Pancreas (tissue), 10 donors: ENCODE measurements at regions not wholly inside any gene's neighbourhood (a gene's known extent, or its start where the extent isn't known, plus 50 kb on each side); places are given as distances from the start of the nearest gene placed in this dataset.

Experiments
- ATAC-seq, 4 donors: fragments of 200-7000 bp; cut with Tn5 transposase; one replicate each; pipeline versions ENCODE4 v1.8.0 to v1.9.1; 2020; ENCODE audit warnings: mild to moderate bottlenecking in 4 of 4, moderate library complexity in 4 of 4
- DNase-seq, 6 donors: peaks; one replicate each; pipeline ENCODE4 v3.0.0-alpha.2; 2020
- FAIRE-seq: peaks from 2 replicates; lab custom pipeline; 2012; peaks lifted over from hg19 to GRCh38; lab: Jason Lieb, UNC
- H3K27ac ChIP-seq, 4 donors: fragments of 200-600 bp; sonication (generic); 1 replicate in 3 of 4; 2 replicates in 1 of 4; pipeline versions ENCODE4 v1.5.0 to v1.8.0; 2020
- H3K27me3 ChIP-seq, 4 donors: fragments of 200-600 bp; one replicate each; pipeline ENCODE4 v1.8.0; 2021
- H3K36me3 ChIP-seq, 3 donors: fragments of 200-600 bp; sonication (generic) in 1 of 3; one replicate each; pipeline versions ENCODE4 v1.5.0 to v1.8.0; 2020 to 2021
- H3K4me1 ChIP-seq, 3 donors: fragments of 200-600 bp; one replicate each; pipeline ENCODE4 v1.8.0; 2021
- H3K4me3 ChIP-seq, 4 donors: fragments of 200-600 bp; sonication (generic) in 2 of 4; one replicate each; pipeline versions ENCODE4 v1.5.0 to v1.8.0; 2020 to 2021
- H3K9me3 ChIP-seq, 4 donors: fragments of 200-600 bp; one replicate each; pipeline ENCODE4 v1.8.0; 2021
- WGBS, 2 donors: extraction: QIAGEN DNeasy Blood & Tissue Kit; methylation state at CpG; one replicate each; pipeline ENCODE4 v1.1.7; 2013; 5-methylcytosine and 5-hydroxymethylcytosine counted together
- intact Hi-C, 3 donors: fragments of 100-400 bp; cut with DNase I; formaldehyde crosslinking; loops; one replicate each; pipeline versions ENCODE4 v1.11.1 to v1.14.2; 2022
- TF ChIP-seq, protein P1 (sequence below), 4 donors: fragments of 200-600 bp; sonication (generic) in 3 of 4; IDR thresholded peaks; one replicate each; pipeline versions ENCODE4 v1.5.0 to v1.8.0; 2021; ENCODE audit warnings: antibody characterized with exemption in 4 of 4
- donor health status: healthy with polysubstance abuse.
- donor health status: DM: no; HTN: no; CAD: no; lungs with moderate emphysema.
- donor health status: DM: no; HTN: no; CAD: no.
- donor health status: control.
- donor health status: control.
- donor health status: Bipolar disorder and iron deficiency.
- donor health status: DM: yes; HTN: yes; CAD: no.
- donor health status: DM: no; HTN: no; CAD: no.
- donor health status: DM: no; HTN: no; CAD: no.
- donor health status: DM: yes; HTN: yes; CAD: no.

DNA sequence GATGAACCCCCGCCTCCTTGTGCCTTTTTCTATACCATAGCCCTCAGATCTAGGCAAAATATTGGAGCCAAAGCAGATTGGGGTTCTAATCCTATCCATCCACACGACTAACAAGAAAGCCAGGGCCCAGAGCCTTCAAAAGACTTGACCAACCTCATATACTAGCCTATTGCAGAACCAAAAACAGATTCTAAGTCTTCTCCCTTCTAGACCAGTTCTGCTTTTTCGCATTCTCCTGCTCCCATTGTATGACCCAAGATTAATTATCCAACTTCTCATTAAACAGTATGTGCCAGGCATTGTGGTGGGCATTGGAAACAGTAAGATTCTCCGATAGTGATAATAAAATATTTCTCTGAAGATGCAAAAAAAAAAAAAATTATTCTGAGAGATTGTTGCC, 113.7 kb upstream of the JARID2 start:
- intact Hi-C loops, result no loop called here
- no peak for FAIRE-seq
- Histone ChIP-seq H3K27ac (no peak overlapping the region), H3K4me3 (no peak overlapping the region), H3K27me3 (no peaks in the 10 kb centered on the region), H3K4me1 (no peaks in the 10 kb centered on the region), H3K36me3 (no peaks in the 10 kb centered on the region), H3K9me3 (no peaks in the 10 kb centered on the region)
- no peak for ATAC-seq
- TF ChIP-seq, protein P1, sequence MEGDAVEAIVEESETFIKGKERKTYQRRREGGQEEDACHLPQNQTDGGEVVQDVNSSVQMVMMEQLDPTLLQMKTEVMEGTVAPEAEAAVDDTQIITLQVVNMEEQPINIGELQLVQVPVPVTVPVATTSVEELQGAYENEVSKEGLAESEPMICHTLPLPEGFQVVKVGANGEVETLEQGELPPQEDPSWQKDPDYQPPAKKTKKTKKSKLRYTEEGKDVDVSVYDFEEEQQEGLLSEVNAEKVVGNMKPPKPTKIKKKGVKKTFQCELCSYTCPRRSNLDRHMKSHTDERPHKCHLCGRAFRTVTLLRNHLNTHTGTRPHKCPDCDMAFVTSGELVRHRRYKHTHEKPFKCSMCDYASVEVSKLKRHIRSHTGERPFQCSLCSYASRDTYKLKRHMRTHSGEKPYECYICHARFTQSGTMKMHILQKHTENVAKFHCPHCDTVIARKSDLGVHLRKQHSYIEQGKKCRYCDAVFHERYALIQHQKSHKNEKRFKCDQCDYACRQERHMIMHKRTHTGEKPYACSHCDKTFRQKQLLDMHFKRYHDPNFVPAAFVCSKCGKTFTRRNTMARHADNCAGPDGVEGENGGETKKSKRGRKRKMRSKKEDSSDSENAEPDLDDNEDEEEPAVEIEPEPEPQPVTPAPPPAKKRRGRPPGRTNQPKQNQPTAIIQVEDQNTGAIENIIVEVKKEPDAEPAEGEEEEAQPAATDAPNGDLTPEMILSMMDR (IDR thresholded peaks at IDR 0.05), result no peak
- DNase-seq, result no peak
- 82 to 85% methylated on average over 4 of the region's 4 CpGs for WGBS, 2 donors

DNA sequence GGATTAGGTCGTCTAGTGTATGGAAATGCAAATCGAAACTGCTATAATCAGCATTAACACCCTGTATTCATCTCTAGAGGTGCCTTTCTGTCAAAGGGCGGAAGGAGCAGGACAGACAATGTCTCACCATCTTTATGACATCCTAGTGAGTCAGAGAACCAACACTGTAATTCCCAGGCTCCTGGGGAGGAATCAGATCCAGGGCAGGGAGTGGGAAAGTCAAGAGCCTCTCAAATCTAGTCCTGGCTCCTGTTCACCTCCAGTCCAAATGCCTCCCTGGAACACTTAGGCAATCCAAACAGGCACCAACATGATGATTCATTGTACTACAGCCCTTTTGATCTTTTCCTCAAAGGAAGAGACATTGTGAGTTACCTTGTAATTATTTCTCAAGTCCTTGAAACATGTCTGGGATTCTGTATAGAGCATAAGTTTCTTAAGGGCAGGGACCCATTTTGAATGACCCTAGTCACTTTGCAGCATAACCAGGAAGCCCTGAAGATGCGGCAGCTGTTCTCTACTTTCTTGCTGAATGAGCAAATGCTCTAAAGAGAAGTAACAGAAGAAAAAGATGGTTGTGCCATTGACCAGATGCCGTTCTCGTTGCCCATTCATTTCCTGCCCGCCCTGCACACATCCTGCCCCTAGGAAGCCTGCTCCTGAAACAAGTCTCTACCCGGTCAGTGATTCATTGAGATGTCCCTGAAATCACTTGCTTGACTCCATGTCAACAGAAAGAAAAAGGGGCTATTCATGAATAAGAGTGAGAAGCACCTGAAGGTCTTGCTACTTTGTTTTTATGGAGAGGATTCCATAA, 112.8 kb upstream of the JARID2 start:
- no peaks in the 10 kb centered on the region for H3K27me3 ChIP-seq
- FAIRE-seq (no peak), DNase-seq (no peak), ATAC-seq (no peak)
- TF ChIP-seq, protein P1 (IDR thresholded peaks at IDR 0.05), result no peak
- H3K27ac ChIP-seq, result no peak overlapping the region
- 77 to 81% methylated on average over 8 of the region's 8 CpGs for WGBS, 2 donors
- no peaks in the 10 kb centered on the region for H3K9me3 ChIP-seq
- no peaks in the 10 kb centered on the region for H3K36me3 ChIP-seq
- no peak overlapping the region for H3K4me3 ChIP-seq
- intact Hi-C loops, result no loop called here
- H3K4me1 ChIP-seq, result no peaks in the 10 kb centered on the region

DNA sequence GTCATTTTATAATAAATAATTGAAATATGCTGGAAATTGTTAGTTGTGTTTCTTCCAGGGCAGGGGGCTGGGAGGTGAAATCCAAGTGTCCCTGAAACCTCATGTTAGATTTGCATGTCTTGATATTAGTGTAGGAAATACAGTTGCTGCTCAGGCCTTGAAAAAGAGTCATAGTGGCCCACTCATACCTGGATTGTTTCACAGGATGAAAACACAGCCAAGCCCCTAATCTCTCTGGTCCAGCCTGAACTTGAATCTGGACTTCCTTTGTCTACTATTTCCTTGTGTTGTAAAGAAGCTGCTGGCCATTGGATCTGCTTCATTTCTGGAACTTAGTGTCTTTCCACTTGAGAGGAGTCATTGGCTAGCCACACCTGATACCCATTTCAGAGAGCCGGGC, 108.8 kb upstream of the JARID2 start:
- no peaks in the 10 kb centered on the region for H3K27me3 ChIP-seq
- H3K27ac ChIP-seq, result no peak overlapping the region
- WGBS, 2 donors, result 89 to 96% methylated on average over 1 of the region's 1 CpG
- H3K36me3 ChIP-seq, result no peaks in the 10 kb centered on the region
- no peaks in the 10 kb centered on the region for H3K9me3 ChIP-seq
- H3K4me1 ChIP-seq, result no peaks in the 10 kb centered on the region
- TF ChIP-seq, protein P1 (IDR thresholded peaks at IDR 0.05), result no peak
- H3K4me3 ChIP-seq, result no peak overlapping the region
- intact Hi-C loops, result no loop called here
- ATAC-seq (no peak), DNase-seq (no peak), FAIRE-seq (no peak)

DNA sequence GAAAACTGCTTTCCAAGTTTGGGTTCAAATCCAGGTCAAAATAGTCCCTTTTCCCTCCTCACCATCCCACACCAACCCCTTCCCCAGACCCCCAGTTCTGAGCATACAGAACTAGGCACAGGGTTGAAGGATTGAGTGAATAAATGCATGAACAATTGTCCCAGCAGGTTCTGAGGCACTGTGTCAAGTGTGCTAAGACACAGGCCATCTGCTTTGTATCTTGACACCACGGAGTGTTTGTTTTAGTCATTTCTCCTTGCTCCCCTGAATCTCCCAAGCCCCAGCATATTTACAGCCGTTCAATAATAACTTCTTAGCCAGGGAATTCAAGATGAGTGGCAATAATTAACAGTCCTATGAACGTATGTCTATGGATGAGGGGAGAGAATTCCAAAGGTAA, 102.8 kb upstream of the JARID2 start:
- H3K36me3 ChIP-seq, result no peaks in the 10 kb centered on the region
- no peaks in the 10 kb centered on the region for H3K27me3 ChIP-seq
- WGBS, 2 donors, result 28 to 29% methylated on average over 3 of the region's 3 CpGs
- FAIRE-seq, result no peak
- no peak overlapping the region for H3K4me3 ChIP-seq
- no peak for DNase-seq
- no peak overlapping the region for H3K27ac ChIP-seq
- intact Hi-C loops, result no loop called here
- H3K9me3 ChIP-seq, result no peaks in the 10 kb centered on the region
- H3K4me1 ChIP-seq, result no peaks in the 10 kb centered on the region
- TF ChIP-seq, protein P1 (IDR thresholded peaks at IDR 0.05), result no peak
- no peak for ATAC-seq

DNA sequence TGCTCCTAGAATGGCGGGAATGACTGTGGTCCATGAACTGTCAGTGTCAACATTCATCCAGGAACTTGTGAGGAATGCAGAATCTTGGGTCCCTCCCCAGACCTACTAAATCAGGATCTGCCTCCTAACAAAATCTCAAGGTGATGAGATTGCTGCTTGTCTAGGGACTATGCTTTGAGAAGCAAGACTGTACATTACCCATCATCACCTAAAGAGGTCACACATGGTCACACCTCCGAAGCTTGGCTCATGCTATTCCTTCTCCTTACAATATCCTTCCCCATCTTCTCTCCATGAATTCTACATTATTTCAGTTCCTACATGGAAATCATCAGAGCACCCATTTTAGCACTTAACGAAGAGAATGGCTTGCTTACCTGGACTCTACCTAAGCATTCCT, 102.3 kb upstream of the JARID2 start:
- TF ChIP-seq, protein P1 (IDR thresholded peaks at IDR 0.05), result no peak
- Histone ChIP-seq H3K9me3 (no peaks in the 10 kb centered on the region), H3K4me3 (no peak overlapping the region), H3K36me3 (no peaks in the 10 kb centered on the region), H3K27me3 (no peaks in the 10 kb centered on the region), H3K4me1 (no peaks in the 10 kb centered on the region), H3K27ac (no peak overlapping the region)
- ATAC-seq (no peak), DNase-seq (no peak), FAIRE-seq (no peak)
- intact Hi-C loops, result no loop called here
- 65 to 83% methylated on average over 3 of the region's 3 CpGs for WGBS, 2 donors
